ENCODE measurements at regions not wholly inside any gene's neighbourhood (a gene's known extent, or its start where the extent isn't known, plus 50 kb on each side); places are given as distances from the start of the nearest gene placed in this dataset.
A peak's percentile ranks its signal among the peaks of the same experiment; 100 is the strongest.

DNA sequence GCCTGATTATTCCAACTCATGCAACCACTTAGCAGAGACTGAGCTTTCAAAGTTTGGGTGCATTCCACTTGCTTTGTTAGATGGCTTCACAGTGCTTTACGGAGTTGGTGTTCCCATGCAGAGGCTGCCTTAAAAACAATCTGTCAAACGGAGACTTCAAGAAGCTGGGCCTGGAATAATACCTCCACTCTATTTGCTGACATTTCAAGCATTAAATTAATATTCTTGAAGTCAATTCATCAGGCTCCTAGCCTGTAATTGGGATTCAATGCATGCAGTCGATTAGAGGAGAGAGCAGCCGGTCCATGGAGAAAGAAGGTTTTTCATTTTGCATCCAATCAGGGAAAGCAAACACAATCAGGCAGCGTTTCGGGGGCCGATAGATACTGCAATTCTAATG is 314.7 kb upstream of the PRKX start:
- H3K9me3 ChIP-seq (ENCODE audit: insufficient read depth, low read depth, low read length): no peaks in the 10 kb centered on the region
- Mint-ChIP-seq H3K27ac (ENCODE audit: unreplicated experiment) (no peak overlapping the region), H3K4me3 (ENCODE audit: unreplicated experiment) (no peak overlapping the region), H3K36me3 (ENCODE audit: low read depth, unreplicated experiment) (no peaks in the 10 kb centered on the region), H3K4me1 (ENCODE audit: low read depth, unreplicated experiment) (no peaks in the 10 kb centered on the region), H3K9me3 (ENCODE audit: unreplicated experiment) (no peaks in the 10 kb centered on the region), H3K27me3 (ENCODE audit: low read depth, unreplicated experiment) (no peaks in the 10 kb centered on the region)
- no peak overlapping the region for H3K9ac ChIP-seq (ENCODE audit: low read length)
- H4K20me1 ChIP-seq (ENCODE audit: insufficient read depth, low read length): no peaks in the 10 kb centered on the region
- no peak for FAIRE-seq
- H3K4me2 ChIP-seq (ENCODE audit: low read length): no peak overlapping the region
- H3K79me2 ChIP-seq (ENCODE audit: insufficient read depth, low read length): no peaks in the 10 kb centered on the region
- H2AFZ ChIP-seq (ENCODE audit: low read depth, low read length): no peak overlapping the region
- no peak overlapping the region for H3K4me3 ChIP-seq (ENCODE audit: insufficient read depth, low read depth, low read length)
- H3K36me3 ChIP-seq (ENCODE audit: insufficient read depth, low read length): no peaks in the 10 kb centered on the region
- no peaks in the 10 kb centered on the region for H3K27me3 ChIP-seq (ENCODE audit: insufficient read depth, low read length)
- TF ChIP-seq, protein P1, sequence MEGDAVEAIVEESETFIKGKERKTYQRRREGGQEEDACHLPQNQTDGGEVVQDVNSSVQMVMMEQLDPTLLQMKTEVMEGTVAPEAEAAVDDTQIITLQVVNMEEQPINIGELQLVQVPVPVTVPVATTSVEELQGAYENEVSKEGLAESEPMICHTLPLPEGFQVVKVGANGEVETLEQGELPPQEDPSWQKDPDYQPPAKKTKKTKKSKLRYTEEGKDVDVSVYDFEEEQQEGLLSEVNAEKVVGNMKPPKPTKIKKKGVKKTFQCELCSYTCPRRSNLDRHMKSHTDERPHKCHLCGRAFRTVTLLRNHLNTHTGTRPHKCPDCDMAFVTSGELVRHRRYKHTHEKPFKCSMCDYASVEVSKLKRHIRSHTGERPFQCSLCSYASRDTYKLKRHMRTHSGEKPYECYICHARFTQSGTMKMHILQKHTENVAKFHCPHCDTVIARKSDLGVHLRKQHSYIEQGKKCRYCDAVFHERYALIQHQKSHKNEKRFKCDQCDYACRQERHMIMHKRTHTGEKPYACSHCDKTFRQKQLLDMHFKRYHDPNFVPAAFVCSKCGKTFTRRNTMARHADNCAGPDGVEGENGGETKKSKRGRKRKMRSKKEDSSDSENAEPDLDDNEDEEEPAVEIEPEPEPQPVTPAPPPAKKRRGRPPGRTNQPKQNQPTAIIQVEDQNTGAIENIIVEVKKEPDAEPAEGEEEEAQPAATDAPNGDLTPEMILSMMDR (IDR thresholded peaks at IDR 0.05; ENCODE audit: insufficient read depth, low read depth, low read length): no peak
- no peak for TF ChIP-seq EZH2 (IDR thresholded peaks at IDR 0.05; ENCODE audit: insufficient read depth, low read length)
- H3K4me1 ChIP-seq (ENCODE audit: insufficient read depth, low read length): no peaks in the 10 kb centered on the region
- no peak for DNase-seq (ENCODE audit: low read depth)
- H3K27ac ChIP-seq (ENCODE audit: low read depth, low read length): no peak overlapping the region

GRCh38 chrX:4005281-4005680 is 291.8 kb upstream of the PRKX start:
- no peak overlapping the region for H3K4me3 ChIP-seq (ENCODE audit: insufficient read depth, low read depth, low read length)
- peaks cover 2% of the 10 kb centered on the region for H3K9me3 Mint-ChIP-seq (ENCODE audit: unreplicated experiment)
- no peak overlapping the region for H2AFZ ChIP-seq (ENCODE audit: low read depth, low read length)
- H3K4me2 ChIP-seq (ENCODE audit: low read length): no peak overlapping the region
- no peaks in the 10 kb centered on the region for H3K36me3 Mint-ChIP-seq (ENCODE audit: low read depth, unreplicated experiment)
- peak; percentile 17 for FAIRE-seq
- no peaks in the 10 kb centered on the region for H3K9me3 ChIP-seq (ENCODE audit: insufficient read depth, low read depth, low read length)
- no peaks in the 10 kb centered on the region for H3K4me1 Mint-ChIP-seq (ENCODE audit: low read depth, unreplicated experiment)
- H3K27me3 ChIP-seq (ENCODE audit: insufficient read depth, low read length): no peaks in the 10 kb centered on the region
- no peak overlapping the region for H3K4me3 Mint-ChIP-seq (ENCODE audit: unreplicated experiment)
- no peaks in the 10 kb centered on the region for H4K20me1 ChIP-seq (ENCODE audit: insufficient read depth, low read length)
- no peak overlapping the region for H3K27ac ChIP-seq (ENCODE audit: low read depth, low read length)
- H3K36me3 ChIP-seq (ENCODE audit: insufficient read depth, low read length): no peaks in the 10 kb centered on the region
- no peak overlapping the region for H3K9ac ChIP-seq (ENCODE audit: low read length)
- TF ChIP-seq, protein P1 (IDR thresholded peaks at IDR 0.05; ENCODE audit: insufficient read depth, low read depth, low read length): no peak
- no peak for TF ChIP-seq EZH2 (IDR thresholded peaks at IDR 0.05; ENCODE audit: insufficient read depth, low read length)
- H3K4me1 ChIP-seq (ENCODE audit: insufficient read depth, low read length): no peaks in the 10 kb centered on the region
- H3K27me3 Mint-ChIP-seq (ENCODE audit: low read depth, unreplicated experiment): no peaks in the 10 kb centered on the region
- no peak for DNase-seq (ENCODE audit: low read depth)
- no peaks in the 10 kb centered on the region for H3K79me2 ChIP-seq (ENCODE audit: insufficient read depth, low read length)
- no peak overlapping the region for H3K27ac Mint-ChIP-seq (ENCODE audit: unreplicated experiment)

DNA sequence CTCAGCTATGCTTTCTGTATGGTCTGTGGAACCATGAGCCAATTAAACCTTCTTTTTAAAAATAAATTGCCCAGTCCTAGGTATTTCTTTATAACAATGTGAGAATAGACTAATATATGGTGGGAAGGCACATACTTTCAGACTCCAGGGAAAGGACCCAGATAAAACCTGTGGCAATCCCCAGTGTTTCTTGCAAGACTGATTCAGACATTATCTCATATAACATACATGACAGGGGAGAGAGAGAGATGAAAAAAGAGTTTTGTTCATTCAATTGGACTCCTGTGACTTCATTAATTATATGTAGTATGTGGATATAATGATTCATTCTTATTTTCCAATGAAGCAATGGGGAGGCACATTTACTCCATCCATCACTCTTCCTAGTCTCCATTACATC is 291.4 kb upstream of the PRKX start:
- Histone ChIP-seq H3K4me1 (ENCODE audit: insufficient read depth, low read length) (no peaks in the 10 kb centered on the region), H3K27me3 (ENCODE audit: insufficient read depth, low read length) (no peaks in the 10 kb centered on the region), H3K4me3 (ENCODE audit: insufficient read depth, low read depth, low read length) (no peak overlapping the region), H4K20me1 (ENCODE audit: insufficient read depth, low read length) (no peaks in the 10 kb centered on the region), H3K4me2 (ENCODE audit: low read length) (no peak overlapping the region), H3K36me3 (ENCODE audit: insufficient read depth, low read length) (no peaks in the 10 kb centered on the region), H3K9me3 (ENCODE audit: insufficient read depth, low read depth, low read length) (no peaks in the 10 kb centered on the region), H3K79me2 (ENCODE audit: insufficient read depth, low read length) (no peaks in the 10 kb centered on the region), H2AFZ (ENCODE audit: low read depth, low read length) (no peak overlapping the region), H3K9ac (ENCODE audit: low read length) (no peak overlapping the region), H3K27ac (ENCODE audit: low read depth, low read length) (no peak overlapping the region)
- Mint-ChIP-seq H3K4me3 (ENCODE audit: unreplicated experiment) (no peak overlapping the region), H3K27me3 (ENCODE audit: low read depth, unreplicated experiment) (no peaks in the 10 kb centered on the region), H3K36me3 (ENCODE audit: low read depth, unreplicated experiment) (no peaks in the 10 kb centered on the region), H3K27ac (ENCODE audit: unreplicated experiment) (no peak overlapping the region), H3K4me1 (ENCODE audit: low read depth, unreplicated experiment) (no peaks in the 10 kb centered on the region), H3K9me3 (ENCODE audit: unreplicated experiment) (peaks cover 2% of the 10 kb centered on the region)
- DNase-seq (ENCODE audit: low read depth): no peak
- TF ChIP-seq, protein P1 (IDR thresholded peaks at IDR 0.05; ENCODE audit: insufficient read depth, low read depth, low read length): no peak
- no peak for TF ChIP-seq EZH2 (IDR thresholded peaks at IDR 0.05; ENCODE audit: insufficient read depth, low read length)
- no peak for FAIRE-seq

Data from astrocyte (in vitro differentiated cells and primary cell).